DOHH2 (cell line): ENCODE measurements at regions not wholly inside any gene's neighbourhood (a gene's known extent, or its start where the extent isn't known, plus 50 kb on each side); places are given as distances from the start of the nearest gene placed in this dataset.

Source experiments
- H3F3A ChIP-seq: fragments of 200-600 bp; sonication (generic), shearing (Covaris generic); 2 replicates; pipeline ENCODE4 v1.6.0; 2016; ENCODE audit warnings: antibody characterized with exemption, mild to moderate bottlenecking; ENCODE audit not compliant: control insufficient read depth, insufficient read depth
- H3K27ac ChIP-seq: fragments of 200-600 bp; sonication (generic); 2 replicates; pipeline ENCODE4 v1.5.1; 2014; ENCODE audit warnings: low read depth, mild to moderate bottlenecking, low read length, moderate library complexity
- H3K27me3 ChIP-seq: fragments of 200-600 bp; sonication (generic); 2 replicates; pipeline ENCODE4 v1.6.1; 2014; ENCODE audit warnings: mild to moderate bottlenecking, low read length, mixed read lengths; ENCODE audit not compliant: control insufficient read depth
- H3K36me3 ChIP-seq: fragments of 200-600 bp; sonication (generic); 2 replicates; pipeline ENCODE4 v1.6.1; 2014; ENCODE audit warnings: mild to moderate bottlenecking, low read length, moderate library complexity, mixed read lengths; ENCODE audit not compliant: control insufficient read depth
- H3K4me1 ChIP-seq: fragments of 200-600 bp; sonication (generic); 2 replicates; pipeline ENCODE4 v1.6.1; 2014; ENCODE audit warnings: mild to moderate bottlenecking, low read length, mixed read lengths; ENCODE audit not compliant: control insufficient read depth
- H3K4me2 ChIP-seq: fragments of 200-600 bp; sonication (generic); 2 replicates; pipeline ENCODE4 v1.6.0; 2014; ENCODE audit warnings: mild to moderate bottlenecking, low read length, moderate library complexity
- H3K4me3 ChIP-seq: fragments of 200-600 bp; sonication (generic); 2 replicates; pipeline ENCODE4 v1.5.1; 2014; ENCODE audit warnings: mild to moderate bottlenecking, low read length, mixed read lengths
- H3K79me2 ChIP-seq: fragments of 200-600 bp; sonication (generic); 2 replicates; pipeline ENCODE4 v1.6.1; 2014; ENCODE audit warnings: mild to moderate bottlenecking, low read length, mixed read lengths; ENCODE audit not compliant: control insufficient read depth
- H3K9me2 ChIP-seq: fragments of 200-600 bp; sonication (generic); replicated peaks from 2 replicates; pipeline ENCODE4 v1.6.1; 2014; ENCODE audit warnings: mild to moderate bottlenecking, low read length, mixed read lengths; ENCODE audit not compliant: control insufficient read depth
- H3K9me3 ChIP-seq: fragments of 200-600 bp; sonication (generic); 2 replicates; pipeline ENCODE4 v1.6.1; 2014; ENCODE audit warnings: antibody characterized with exemption, low read length, mixed read lengths; ENCODE audit not compliant: control insufficient read depth, insufficient read depth
- H4K20me1 ChIP-seq: fragments of 200-600 bp; sonication (generic); 2 replicates; pipeline ENCODE4 v1.6.0; 2014; ENCODE audit warnings: low read depth, mild to moderate bottlenecking, antibody characterized with exemption, low read length, moderate library complexity; ENCODE audit not compliant: control insufficient read depth, insufficient read depth
- EZH2phosphoT487 ChIP-seq: fragments of 200-600 bp; sonication (generic); IDR thresholded peaks from 2 replicates; pipeline ENCODE4 v1.6.1; 2017; ENCODE audit warnings: borderline replicate concordance, mild to moderate bottlenecking, antibody characterized with exemption, low read length, moderate library complexity, mixed read lengths
- TF ChIP-seq, protein P1 (sequence below): fragments of 200-600 bp; sonication (generic); IDR thresholded peaks from one replicate; pipeline ENCODE4 v1.5.1; 2014; ENCODE audit warnings: antibody characterized with exemption, mild to moderate bottlenecking, low read depth, low read length; ENCODE audit not compliant: poor library complexity, severe bottlenecking

DNA sequence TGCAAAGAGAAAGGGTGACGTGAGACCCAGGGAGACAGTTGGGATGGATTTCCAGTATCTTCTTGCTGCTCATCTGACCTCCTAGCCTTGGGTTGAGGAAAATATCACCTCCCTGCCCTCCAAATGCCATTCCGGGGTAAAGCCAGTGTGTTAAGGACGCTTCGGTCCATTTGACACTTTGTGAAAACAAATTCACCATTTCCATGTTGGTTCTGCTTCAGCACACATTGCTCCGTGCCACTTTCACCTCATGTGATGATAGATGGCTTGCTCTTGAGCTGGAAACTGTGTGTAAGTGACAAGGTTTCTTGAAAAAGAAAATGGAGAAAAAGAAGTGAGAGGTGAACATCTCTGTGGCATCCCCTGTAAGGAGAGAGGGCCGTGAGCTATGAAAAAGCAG is 256.1 kb upstream of the PGRMC2 start:
- Histone ChIP-seq H3K36me3 (no peaks in the 10 kb centered on the region), H3K9me2 (no peaks in the 10 kb centered on the region), H3K27me3 (no peaks in the 10 kb centered on the region), H3K4me3 (no peak overlapping the region), H3F3A (no peaks in the 10 kb centered on the region), H3K79me2 (no peaks in the 10 kb centered on the region), H3K9me3 (no peaks in the 10 kb centered on the region), H3K27ac (no peak overlapping the region), H4K20me1 (no peaks in the 10 kb centered on the region), H3K4me1 (no peaks in the 10 kb centered on the region), H3K4me2 (no peak overlapping the region)
- TF ChIP-seq, protein P1, sequence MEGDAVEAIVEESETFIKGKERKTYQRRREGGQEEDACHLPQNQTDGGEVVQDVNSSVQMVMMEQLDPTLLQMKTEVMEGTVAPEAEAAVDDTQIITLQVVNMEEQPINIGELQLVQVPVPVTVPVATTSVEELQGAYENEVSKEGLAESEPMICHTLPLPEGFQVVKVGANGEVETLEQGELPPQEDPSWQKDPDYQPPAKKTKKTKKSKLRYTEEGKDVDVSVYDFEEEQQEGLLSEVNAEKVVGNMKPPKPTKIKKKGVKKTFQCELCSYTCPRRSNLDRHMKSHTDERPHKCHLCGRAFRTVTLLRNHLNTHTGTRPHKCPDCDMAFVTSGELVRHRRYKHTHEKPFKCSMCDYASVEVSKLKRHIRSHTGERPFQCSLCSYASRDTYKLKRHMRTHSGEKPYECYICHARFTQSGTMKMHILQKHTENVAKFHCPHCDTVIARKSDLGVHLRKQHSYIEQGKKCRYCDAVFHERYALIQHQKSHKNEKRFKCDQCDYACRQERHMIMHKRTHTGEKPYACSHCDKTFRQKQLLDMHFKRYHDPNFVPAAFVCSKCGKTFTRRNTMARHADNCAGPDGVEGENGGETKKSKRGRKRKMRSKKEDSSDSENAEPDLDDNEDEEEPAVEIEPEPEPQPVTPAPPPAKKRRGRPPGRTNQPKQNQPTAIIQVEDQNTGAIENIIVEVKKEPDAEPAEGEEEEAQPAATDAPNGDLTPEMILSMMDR = no peak
- TF ChIP-seq EZH2phosphoT487 = no peak

DNA sequence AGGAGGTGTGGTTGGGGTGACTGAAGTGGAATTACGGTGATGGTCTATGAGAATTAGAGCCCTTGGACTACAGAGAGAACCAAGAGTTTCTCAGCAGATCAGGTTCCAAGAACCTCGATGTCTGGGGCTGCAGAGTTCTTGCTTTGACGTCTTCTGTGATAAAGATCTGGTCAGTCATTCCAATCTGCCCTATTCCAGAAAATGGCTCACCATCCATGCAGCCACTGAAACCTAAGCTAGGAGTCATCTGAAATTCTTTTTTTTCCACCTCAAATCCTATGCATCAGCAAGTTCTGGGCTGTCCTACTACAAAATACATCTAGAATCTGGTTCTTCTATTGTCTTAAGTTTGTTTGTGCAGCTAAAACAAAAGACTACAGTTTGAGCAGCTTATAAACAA is 254.4 kb upstream of the PGRMC2 start:
- H3F3A ChIP-seq = no peaks in the 10 kb centered on the region
- H3K4me1 ChIP-seq = no peaks in the 10 kb centered on the region
- TF ChIP-seq, protein P1 = no peak
- no peaks in the 10 kb centered on the region for H4K20me1 ChIP-seq
- H3K27ac ChIP-seq = no peak overlapping the region
- H3K4me2 ChIP-seq = no peak overlapping the region
- H3K4me3 ChIP-seq = no peak overlapping the region
- no peaks in the 10 kb centered on the region for H3K79me2 ChIP-seq
- H3K36me3 ChIP-seq = no peaks in the 10 kb centered on the region
- H3K9me3 ChIP-seq = no peaks in the 10 kb centered on the region
- no peaks in the 10 kb centered on the region for H3K27me3 ChIP-seq
- H3K9me2 ChIP-seq = no peaks in the 10 kb centered on the region

DNA sequence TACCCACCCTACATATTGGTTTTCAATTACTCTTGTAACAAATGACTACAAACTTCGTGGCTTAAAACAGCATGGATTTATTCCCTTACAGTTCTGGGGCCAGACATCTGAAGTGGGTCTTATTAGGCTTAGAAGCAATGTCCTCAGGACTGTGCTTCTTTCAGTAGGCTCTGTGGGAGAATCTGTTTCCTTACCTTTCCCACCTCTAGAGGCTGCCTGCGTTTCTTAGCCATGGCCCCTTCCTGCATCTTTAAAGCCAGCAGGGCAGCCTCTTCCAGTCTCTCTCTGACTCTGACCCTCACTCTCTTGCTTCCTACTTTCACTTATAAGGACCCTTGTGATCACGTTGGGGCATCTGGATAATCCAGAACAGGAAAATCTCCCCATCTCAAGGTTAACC is 252.5 kb upstream of the PGRMC2 start:
- no peaks in the 10 kb centered on the region for H4K20me1 ChIP-seq
- no peak for TF ChIP-seq EZH2phosphoT487
- TF ChIP-seq, protein P1 = no peak
- no peaks in the 10 kb centered on the region for H3K36me3 ChIP-seq
- no peaks in the 10 kb centered on the region for H3K4me1 ChIP-seq
- no peak overlapping the region for H3K27ac ChIP-seq
- H3K27me3 ChIP-seq = no peaks in the 10 kb centered on the region
- no peaks in the 10 kb centered on the region for H3K9me3 ChIP-seq
- H3F3A ChIP-seq = no peaks in the 10 kb centered on the region
- no peaks in the 10 kb centered on the region for H3K79me2 ChIP-seq
- H3K4me2 ChIP-seq = no peak overlapping the region
- H3K9me2 ChIP-seq = no peaks in the 10 kb centered on the region
- H3K4me3 ChIP-seq = no peak overlapping the region
